ENCODE measurements at regions not wholly inside any gene's neighbourhood (a gene's known extent, or its start where the extent isn't known, plus 50 kb on each side); places are given as distances from the start of the nearest gene placed in this dataset.
"Not testable (repeated sequence)": the region's sequence is repeated elsewhere in the genome, so short reads cannot be mapped to it uniquely, and the experiment has no call there.

DNA sequence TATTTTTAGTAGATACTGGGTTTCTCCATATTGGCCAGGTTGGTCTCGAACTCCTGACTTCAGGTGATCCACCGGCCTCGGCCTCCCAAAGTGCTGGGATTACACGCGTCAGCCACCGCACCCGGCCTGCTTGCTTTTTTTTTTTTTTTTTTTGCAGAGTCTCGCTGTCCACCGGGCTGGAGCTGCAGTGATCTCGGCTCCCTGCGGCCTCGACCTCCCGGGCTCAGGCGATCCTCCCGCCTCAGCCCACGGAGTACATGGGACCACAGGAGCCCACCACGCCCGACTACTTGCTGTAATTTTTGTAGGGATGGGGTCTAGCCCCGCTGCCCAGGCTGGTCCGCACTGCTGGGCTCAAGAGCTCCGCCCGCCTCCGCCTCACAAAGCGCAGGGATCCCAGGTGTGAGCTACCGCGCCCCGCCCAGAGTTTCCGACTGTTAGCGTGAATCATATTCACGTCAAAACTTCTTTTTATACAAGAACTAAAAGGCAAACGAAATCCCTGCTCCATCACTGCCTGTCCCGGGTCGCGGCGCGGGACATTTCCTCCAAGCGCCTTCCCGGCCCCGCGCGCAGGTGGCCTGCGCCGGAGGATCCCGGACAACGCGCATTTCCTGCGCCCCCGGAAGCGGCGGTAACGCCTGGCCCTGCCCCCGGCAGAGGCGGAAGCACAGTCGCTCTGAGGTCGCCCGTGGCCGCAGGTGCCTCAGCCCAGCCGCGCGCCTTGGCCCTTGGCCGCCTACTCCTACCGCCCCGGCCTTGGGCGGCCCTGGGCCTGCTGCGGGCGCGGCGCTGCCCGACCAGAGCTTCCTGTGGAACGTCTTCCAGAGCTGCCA is 50.9 kb upstream of the APOD start:
- no CpG with 5 or more reads among the region's 70 CpGs for WGBS, 2 donors
- peaks cover 0 to 12% (median 0%) of the 10 kb centered on the region in 3 donors for H3K4me1 ChIP-seq
- DNase-seq; H3K36me3 ChIP-seq; intact Hi-C loops (cut with DNase I); H3K27me3 ChIP-seq; H3K9me3 ChIP-seq: not testable (repeated sequence)
- H3K4me3 ChIP-seq, result peak overlapping the region; percentile 21 to 67 (median 50)
- peak overlapping the region in 3 of 4 donors; percentile 69 to 86 (median 85) for H3K27ac ChIP-seq
